ENCODE measurements at regions not wholly inside any gene's neighbourhood (a gene's known extent, or its start where the extent isn't known, plus 50 kb on each side); places are given as distances from the start of the nearest gene placed in this dataset.

- no peak overlapping the region for H2BK15ac ChIP-seq (ENCODE audit: low read depth, poor library complexity, severe bottlenecking)
- DNase-seq, result peak; percentile 25
- H3K4me2 ChIP-seq (ENCODE audit: low read length, poor library complexity, severe bottlenecking), result no peak overlapping the region
- H3K14ac ChIP-seq (ENCODE audit: low read length in 2 of 2), result no peak overlapping the region
- no peak overlapping the region for H2BK5ac ChIP-seq (ENCODE audit: low read depth, low read length, poor library complexity, severe bottlenecking)
- H2AFZ ChIP-seq (ENCODE audit: low read depth, low read length), result no peak overlapping the region
- H2BK12ac ChIP-seq (ENCODE audit: low read length in 2 of 2), result no peak overlapping the region
- H2AK5ac ChIP-seq (ENCODE audit: low read length, severe bottlenecking), result no peak overlapping the region
- H3K18ac ChIP-seq (ENCODE audit: low read depth in 1 of 2, low read length in 2 of 2), result no peak overlapping the region
- no peaks in the 10 kb centered on the region for H3K9me3 ChIP-seq (ENCODE audit: control insufficient read depth, low read length)
- H3K9ac ChIP-seq (ENCODE audit: low read length), result no peak overlapping the region
- no peaks in the 10 kb centered on the region for H3K79me1 ChIP-seq (replicated peaks; ENCODE audit: low read length, poor library complexity, severe bottlenecking)
- H4K8ac ChIP-seq (ENCODE audit: low read length), result no peak overlapping the region
- no peak overlapping the region for H3K4me3 ChIP-seq (ENCODE audit: insufficient read depth in 1 of 2, low read depth in 1 of 2, low read length in 2 of 2)
- no peaks in the 10 kb centered on the region for H3K27me3 ChIP-seq (ENCODE audit: control insufficient read depth in 1 of 2, insufficient read depth in 1 of 2, low read length in 2 of 2)
- H3K27ac ChIP-seq (ENCODE audit: low read length, poor library complexity, severe bottlenecking), result no peak overlapping the region
- no peaks in the 10 kb centered on the region for H3K4me1 ChIP-seq (ENCODE audit: control insufficient read depth, insufficient read depth, low read depth, low read length)
- 83% methylated on average over 1 of the region's 2 CpGs for WGBS
- no peak overlapping the region for H3K4ac ChIP-seq (ENCODE audit: low read depth in 1 of 2, low read length in 2 of 2)
- no peaks in the 10 kb centered on the region for H3K36me3 ChIP-seq (ENCODE audit: control insufficient read depth in 1 of 2, insufficient read depth in 2 of 2, low read depth in 1 of 2, low read length in 2 of 2)
- no peak overlapping the region for H2BK120ac ChIP-seq (ENCODE audit: low read depth, low read length)
- H4K91ac ChIP-seq (ENCODE audit: low read length), result no peak overlapping the region
- H3K23ac ChIP-seq (ENCODE audit: low read length in 2 of 2), result no peak overlapping the region
Observed at GRCh38 chr17:14871921-14872320, 393.2 kb downstream of the PMP22 start.

GRCh38 chr17:14866266-14866665 is 398.9 kb downstream of the PMP22 start:
- H3K23ac ChIP-seq (ENCODE audit: low read length in 2 of 2), result no peak overlapping the region
- no peak overlapping the region for H3K4me3 ChIP-seq (ENCODE audit: insufficient read depth in 1 of 2, low read depth in 1 of 2, low read length in 2 of 2)
- no peak overlapping the region for H2AK5ac ChIP-seq (ENCODE audit: low read length, severe bottlenecking)
- no peaks in the 10 kb centered on the region for H3K27me3 ChIP-seq (ENCODE audit: control insufficient read depth in 1 of 2, insufficient read depth in 1 of 2, low read length in 2 of 2)
- WGBS, result 87% methylated on average over 2 of the region's 7 CpGs
- H2BK12ac ChIP-seq (ENCODE audit: low read length in 2 of 2), result no peak overlapping the region
- H4K91ac ChIP-seq (ENCODE audit: low read length), result no peak overlapping the region
- H3K14ac ChIP-seq (ENCODE audit: low read length in 2 of 2), result no peak overlapping the region
- H3K79me1 ChIP-seq (replicated peaks; ENCODE audit: low read length, poor library complexity, severe bottlenecking), result no peaks in the 10 kb centered on the region
- no peak overlapping the region for H4K8ac ChIP-seq (ENCODE audit: low read length)
- H3K4me1 ChIP-seq (ENCODE audit: control insufficient read depth, insufficient read depth, low read depth, low read length), result no peaks in the 10 kb centered on the region
- DNase-seq, result no peak
- no peak overlapping the region for H2BK120ac ChIP-seq (ENCODE audit: low read depth, low read length)
- H3K4me2 ChIP-seq (ENCODE audit: low read length, poor library complexity, severe bottlenecking), result no peak overlapping the region
- H3K9ac ChIP-seq (ENCODE audit: low read length), result no peak overlapping the region
- no peak overlapping the region for H3K4ac ChIP-seq (ENCODE audit: low read depth in 1 of 2, low read length in 2 of 2)
- H3K36me3 ChIP-seq (ENCODE audit: control insufficient read depth in 1 of 2, insufficient read depth in 2 of 2, low read depth in 1 of 2, low read length in 2 of 2), result no peaks in the 10 kb centered on the region
- no peak overlapping the region for H2AFZ ChIP-seq (ENCODE audit: low read depth, low read length)
- H2BK15ac ChIP-seq (ENCODE audit: low read depth, poor library complexity, severe bottlenecking), result no peak overlapping the region
- no peak overlapping the region for H3K18ac ChIP-seq (ENCODE audit: low read depth in 1 of 2, low read length in 2 of 2)
- no peaks in the 10 kb centered on the region for H3K9me3 ChIP-seq (ENCODE audit: control insufficient read depth, low read length)
- no peak overlapping the region for H3K27ac ChIP-seq (ENCODE audit: low read length, poor library complexity, severe bottlenecking)
- no peak overlapping the region for H2BK5ac ChIP-seq (ENCODE audit: low read depth, low read length, poor library complexity, severe bottlenecking)

GRCh38 chr17:14864127-14864526 is 401.0 kb downstream of the PMP22 start:
- no peak overlapping the region for H2BK120ac ChIP-seq (ENCODE audit: low read depth, low read length)
- DNase-seq, result no peak
- H3K9ac ChIP-seq (ENCODE audit: low read length), result no peak overlapping the region
- H3K23ac ChIP-seq (ENCODE audit: low read length in 2 of 2), result no peak overlapping the region
- no peak overlapping the region for H3K4me3 ChIP-seq (ENCODE audit: insufficient read depth in 1 of 2, low read depth in 1 of 2, low read length in 2 of 2)
- no peak overlapping the region for H3K18ac ChIP-seq (ENCODE audit: low read depth in 1 of 2, low read length in 2 of 2)
- H4K91ac ChIP-seq (ENCODE audit: low read length), result no peak overlapping the region
- no peak overlapping the region for H3K27ac ChIP-seq (ENCODE audit: low read length, poor library complexity, severe bottlenecking)
- no peaks in the 10 kb centered on the region for H3K36me3 ChIP-seq (ENCODE audit: control insufficient read depth in 1 of 2, insufficient read depth in 2 of 2, low read depth in 1 of 2, low read length in 2 of 2)
- H3K4ac ChIP-seq (ENCODE audit: low read depth in 1 of 2, low read length in 2 of 2), result no peak overlapping the region
- no peaks in the 10 kb centered on the region for H3K79me1 ChIP-seq (replicated peaks; ENCODE audit: low read length, poor library complexity, severe bottlenecking)
- no peak overlapping the region for H2AK5ac ChIP-seq (ENCODE audit: low read length, severe bottlenecking)
- H3K9me3 ChIP-seq (ENCODE audit: control insufficient read depth, low read length), result no peaks in the 10 kb centered on the region
- no peak overlapping the region for H2BK15ac ChIP-seq (ENCODE audit: low read depth, poor library complexity, severe bottlenecking)
- H2BK5ac ChIP-seq (ENCODE audit: low read depth, low read length, poor library complexity, severe bottlenecking), result no peak overlapping the region
- H2BK12ac ChIP-seq (ENCODE audit: low read length in 2 of 2), result no peak overlapping the region
- no peak overlapping the region for H3K14ac ChIP-seq (ENCODE audit: low read length in 2 of 2)
- no peak overlapping the region for H2AFZ ChIP-seq (ENCODE audit: low read depth, low read length)
- no peaks in the 10 kb centered on the region for H3K27me3 ChIP-seq (ENCODE audit: control insufficient read depth in 1 of 2, insufficient read depth in 1 of 2, low read length in 2 of 2)
- H3K4me2 ChIP-seq (ENCODE audit: low read length, poor library complexity, severe bottlenecking), result no peak overlapping the region
- no CpG with 5 or more reads among the region's 1 CpG for WGBS
- H4K8ac ChIP-seq (ENCODE audit: low read length), result no peak overlapping the region
- H3K4me1 ChIP-seq (ENCODE audit: control insufficient read depth, insufficient read depth, low read depth, low read length), result no peaks in the 10 kb centered on the region

GRCh38 chr17:14859542-14859941 is 405.6 kb downstream of the PMP22 start:
- no peak overlapping the region for H2AK5ac ChIP-seq (ENCODE audit: low read length, severe bottlenecking)
- no peaks in the 10 kb centered on the region for H3K4me1 ChIP-seq (ENCODE audit: control insufficient read depth, insufficient read depth, low read depth, low read length)
- H3K4ac ChIP-seq (ENCODE audit: low read depth in 1 of 2, low read length in 2 of 2), result no peak overlapping the region
- H2BK12ac ChIP-seq (ENCODE audit: low read length in 2 of 2), result no peak overlapping the region
- H2BK15ac ChIP-seq (ENCODE audit: low read depth, poor library complexity, severe bottlenecking), result no peak overlapping the region
- DNase-seq, result peak; percentile 6
- no peaks in the 10 kb centered on the region for H3K36me3 ChIP-seq (ENCODE audit: control insufficient read depth in 1 of 2, insufficient read depth in 2 of 2, low read depth in 1 of 2, low read length in 2 of 2)
- H3K9me3 ChIP-seq (ENCODE audit: control insufficient read depth, low read length), result no peaks in the 10 kb centered on the region
- no peak overlapping the region for H3K14ac ChIP-seq (ENCODE audit: low read length in 2 of 2)
- H3K27ac ChIP-seq (ENCODE audit: low read length, poor library complexity, severe bottlenecking), result no peak overlapping the region
- H3K4me3 ChIP-seq (ENCODE audit: insufficient read depth in 1 of 2, low read depth in 1 of 2, low read length in 2 of 2), result no peak overlapping the region
- H3K9ac ChIP-seq (ENCODE audit: low read length), result no peak overlapping the region
- H4K8ac ChIP-seq (ENCODE audit: low read length), result no peak overlapping the region
- no peak overlapping the region for H4K91ac ChIP-seq (ENCODE audit: low read length)
- H2BK5ac ChIP-seq (ENCODE audit: low read depth, low read length, poor library complexity, severe bottlenecking), result no peak overlapping the region
- H2AFZ ChIP-seq (ENCODE audit: low read depth, low read length), result no peak overlapping the region
- H3K23ac ChIP-seq (ENCODE audit: low read length in 2 of 2), result no peak overlapping the region
- no peak overlapping the region for H2BK120ac ChIP-seq (ENCODE audit: low read depth, low read length)
- 62% methylated on average over 2 of the region's 3 CpGs for WGBS
- H3K79me1 ChIP-seq (replicated peaks; ENCODE audit: low read length, poor library complexity, severe bottlenecking), result no peaks in the 10 kb centered on the region
- H3K27me3 ChIP-seq (ENCODE audit: control insufficient read depth in 1 of 2, insufficient read depth in 1 of 2, low read length in 2 of 2), result no peaks in the 10 kb centered on the region
- no peak overlapping the region for H3K18ac ChIP-seq (ENCODE audit: low read depth in 1 of 2, low read length in 2 of 2)
- no peak overlapping the region for H3K4me2 ChIP-seq (ENCODE audit: low read length, poor library complexity, severe bottlenecking)
